IgD-negative memory B cell (primary cell): ENCODE measurements at regions not wholly inside any gene's neighbourhood (a gene's known extent, or its start where the extent isn't known, plus 50 kb on each side); places are given as distances from the start of the nearest gene placed in this dataset.

Experiments
- H3K27ac Mint-ChIP-seq, 3 donors: one replicate each; pipeline ENCODE4 v1.8.0; 2020 to 2022; ENCODE audit warnings: mild to moderate bottlenecking in 3 of 3, mixed read lengths in 3 of 3, moderate library complexity in 1 of 3
- H3K27me3 Mint-ChIP-seq: one replicate; pipeline ENCODE4 v1.8.0; 2021; ENCODE audit warnings: mixed read lengths
- H3K36me3 Mint-ChIP-seq: one replicate; pipeline ENCODE4 v1.8.0; 2020; ENCODE audit warnings: mild to moderate bottlenecking, mixed read lengths
- H3K4me1 Mint-ChIP-seq, 3 donors: one replicate each; pipeline ENCODE4 v1.8.0; 2020 to 2022; ENCODE audit warnings: mixed read lengths in 3 of 3, mild to moderate bottlenecking in 1 of 3
- H3K4me3 Mint-ChIP-seq, 4 donors: one replicate each; pipeline ENCODE4 v1.8.0; 2020 to 2022; ENCODE audit warnings: mild to moderate bottlenecking in 4 of 4, mixed read lengths in 4 of 4, moderate library complexity in 3 of 4
- H3K9me3 Mint-ChIP-seq, 3 donors: one replicate each; pipeline ENCODE4 v1.8.0; 2020 to 2021; ENCODE audit warnings: mixed read lengths in 3 of 3, mild to moderate bottlenecking in 1 of 3

DNA sequence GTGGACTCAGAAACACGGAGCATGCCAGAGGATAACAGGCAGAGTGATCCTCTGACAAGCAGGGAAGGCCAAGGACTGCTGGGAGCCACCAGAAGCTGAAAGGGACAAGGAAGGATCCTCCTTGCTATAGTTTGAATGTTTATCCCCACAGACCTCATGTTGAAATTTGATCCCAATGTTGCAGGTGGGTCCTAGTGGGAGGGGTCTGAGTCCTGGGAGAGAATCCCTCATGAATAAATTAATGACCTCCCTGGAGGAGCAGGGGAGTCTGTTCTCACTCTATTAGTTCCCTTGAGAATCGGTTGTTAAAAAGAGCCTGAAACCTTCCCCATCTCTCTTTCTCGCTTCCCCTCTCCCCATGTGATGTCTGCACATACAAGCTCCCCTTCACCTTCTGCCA lies 124.4 kb downstream of the FBXO15 start:
- H3K27ac Mint-ChIP-seq: no peak overlapping the region
- H3K36me3 Mint-ChIP-seq: no peaks in the 10 kb centered on the region
- no peaks in the 10 kb centered on the region for H3K9me3 Mint-ChIP-seq
- no peak overlapping the region for H3K4me3 Mint-ChIP-seq
- no peaks in the 10 kb centered on the region for H3K4me1 Mint-ChIP-seq
- no peaks in the 10 kb centered on the region for H3K27me3 Mint-ChIP-seq

GRCh38 chr18:74019864-74020263 lies 127.8 kb downstream of the FBXO15 start:
- Mint-ChIP-seq H3K4me3 (no peak overlapping the region), H3K27ac (no peak overlapping the region), H3K36me3 (no peaks in the 10 kb centered on the region), H3K4me1 (no peaks in the 10 kb centered on the region), H3K9me3 (peaks cover 0 to 2% (median 0%) of the 10 kb centered on the region in 3 donors), H3K27me3 (peaks cover 2% of the 10 kb centered on the region)

- Mint-ChIP-seq H3K4me1 (no peaks in the 10 kb centered on the region), H3K9me3 (peaks cover 0 to 2% (median 0%) of the 10 kb centered on the region in 3 donors), H3K27ac (no peak overlapping the region), H3K4me3 (no peak overlapping the region), H3K27me3 (peaks cover 2% of the 10 kb centered on the region), H3K36me3 (peaks cover 3% of the 10 kb centered on the region)
These were observed 133.7 kb downstream of the FBXO15 start for GRCh38 chr18:74013955-74014354.

GRCh38 chr18:74012954-74013630 lies 134.5 kb downstream of the FBXO15 start:
- peaks cover 0 to 2% (median 2%) of the 10 kb centered on the region in 3 donors for H3K9me3 Mint-ChIP-seq
- no peaks in the 10 kb centered on the region for H3K4me1 Mint-ChIP-seq
- H3K27ac Mint-ChIP-seq: no peak overlapping the region
- H3K4me3 Mint-ChIP-seq: no peak overlapping the region
- peaks cover 2% of the 10 kb centered on the region for H3K27me3 Mint-ChIP-seq
- peaks cover 3% of the 10 kb centered on the region for H3K36me3 Mint-ChIP-seq

DNA sequence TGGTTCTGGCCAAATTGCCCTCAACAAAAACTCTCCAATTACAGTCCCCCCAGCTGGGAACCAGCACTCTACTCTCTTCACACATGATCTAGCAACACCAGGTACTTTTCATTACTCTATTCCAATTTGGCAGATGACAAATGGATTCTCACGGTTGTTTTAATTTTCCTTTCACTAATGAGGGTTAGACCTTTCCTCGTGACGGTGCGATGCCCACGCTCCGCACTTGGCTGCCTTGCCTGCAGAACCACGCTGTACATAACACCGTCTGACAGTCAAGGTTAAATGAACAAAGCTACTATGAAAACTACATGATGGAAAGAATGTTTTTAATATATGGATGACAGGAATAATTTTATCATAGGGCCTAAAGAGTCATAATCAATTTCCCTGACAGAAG lies 141.5 kb downstream of the FBXO15 start:
- Mint-ChIP-seq H3K27ac (no peak overlapping the region), H3K4me3 (no peak overlapping the region), H3K36me3 (no peaks in the 10 kb centered on the region), H3K9me3 (peaks cover 0 to 5% (median 0%) of the 10 kb centered on the region in 3 donors), H3K4me1 (peaks cover 0 to 4% (median 2%) of the 10 kb centered on the region in 3 donors), H3K27me3 (no peaks in the 10 kb centered on the region)

- Mint-ChIP-seq H3K9me3 (peaks cover 0 to 9% (median 0%) of the 10 kb centered on the region in 3 donors), H3K27me3 (no peaks in the 10 kb centered on the region), H3K4me1 (peaks cover 0 to 4% (median 2%) of the 10 kb centered on the region in 3 donors), H3K36me3 (no peaks in the 10 kb centered on the region), H3K27ac (peak overlapping the region in 1 of 3 donors; percentile 47), H3K4me3 (no peak overlapping the region)
These were observed 142.1 kb downstream of the FBXO15 start for GRCh38 chr18:74005320-74006109.

- Mint-ChIP-seq H3K4me1 (no peaks in the 10 kb centered on the region), H3K4me3 (no peak overlapping the region), H3K27me3 (no peaks in the 10 kb centered on the region), H3K36me3 (no peaks in the 10 kb centered on the region), H3K9me3 (peaks cover 3 to 9% (median 7%) of the 10 kb centered on the region in 3 donors), H3K27ac (no peak overlapping the region)
These were observed 155.2 kb downstream of the FBXO15 start for GRCh38 chr18:73992242-73993022.

DNA sequence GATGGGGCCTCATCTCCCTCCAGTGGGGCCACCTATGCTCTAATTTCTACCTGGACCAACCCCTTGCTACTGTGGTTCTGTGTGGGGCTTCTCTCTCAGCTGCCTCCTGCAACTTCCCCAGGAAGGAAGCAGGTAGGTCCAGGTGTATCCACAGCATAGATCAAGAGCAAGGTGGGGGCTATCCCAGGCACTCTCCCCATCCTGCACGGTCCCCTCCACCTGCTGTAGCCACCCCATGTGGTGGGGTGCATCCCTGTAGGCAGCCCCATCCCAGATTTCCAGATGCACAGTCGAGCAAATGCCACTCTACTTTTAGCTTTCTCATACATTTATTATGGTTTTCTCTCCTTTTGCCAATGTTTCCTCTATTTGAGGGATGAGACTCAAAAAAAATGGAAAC lies 156.1 kb downstream of the FBXO15 start:
- no peaks in the 10 kb centered on the region for H3K4me1 Mint-ChIP-seq
- peaks cover 1 to 6% (median 5%) of the 10 kb centered on the region in 3 donors for H3K9me3 Mint-ChIP-seq
- H3K36me3 Mint-ChIP-seq: no peaks in the 10 kb centered on the region
- H3K4me3 Mint-ChIP-seq: no peak overlapping the region
- H3K27me3 Mint-ChIP-seq: no peaks in the 10 kb centered on the region
- no peak overlapping the region for H3K27ac Mint-ChIP-seq

- no peak overlapping the region for H3K4me3 Mint-ChIP-seq
- H3K27ac Mint-ChIP-seq: no peak overlapping the region
- peaks cover 0 to 6% (median 5%) of the 10 kb centered on the region in 3 donors for H3K9me3 Mint-ChIP-seq
These were observed 157.4 kb downstream of the FBXO15 start for GRCh38 chr18:73990258-73990657.

GRCh38 chr18:73987247-73987980 lies 160.2 kb downstream of the FBXO15 start:
- Mint-ChIP-seq H3K36me3 (peaks cover 1% of the 10 kb centered on the region), H3K4me1 (no peaks in the 10 kb centered on the region), H3K4me3 (no peak overlapping the region), H3K27me3 (no peaks in the 10 kb centered on the region), H3K9me3 (peaks cover 0 to 6% (median 5%) of the 10 kb centered on the region in 3 donors), H3K27ac (no peak overlapping the region)

More at GRCh38 chr18:73990258-73990657, 157.4 kb downstream of the FBXO15 start:
- Mint-ChIP-seq H3K36me3 (no peaks in the 10 kb centered on the region), H3K4me1 (no peaks in the 10 kb centered on the region), H3K27me3 (no peaks in the 10 kb centered on the region)

DNA sequence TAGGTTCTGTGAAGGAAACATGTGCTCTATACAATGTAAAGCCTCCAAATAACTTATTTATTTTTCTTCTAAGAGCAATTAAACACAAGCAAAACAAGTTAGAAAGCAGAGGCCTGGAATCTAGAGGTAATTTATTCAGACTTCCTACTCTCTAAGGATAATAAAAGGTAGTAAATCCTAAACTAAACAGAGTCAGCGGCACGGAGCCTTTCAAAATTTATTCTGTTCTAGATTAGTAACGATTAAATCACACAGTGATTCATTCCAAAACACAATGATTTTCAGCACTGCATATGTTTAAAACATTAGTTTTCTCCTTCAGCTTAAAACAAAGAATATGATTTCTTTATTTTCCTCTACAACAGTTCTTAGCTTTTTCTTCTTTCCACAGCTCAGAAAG lies 160.9 kb downstream of the FBXO15 start:
- H3K9me3 Mint-ChIP-seq: peaks cover 0 to 6% (median 5%) of the 10 kb centered on the region in 3 donors
- no peak overlapping the region for H3K27ac Mint-ChIP-seq
- H3K36me3 Mint-ChIP-seq: peaks cover 1% of the 10 kb centered on the region
- H3K27me3 Mint-ChIP-seq: no peaks in the 10 kb centered on the region
- no peaks in the 10 kb centered on the region for H3K4me1 Mint-ChIP-seq
- no peak overlapping the region for H3K4me3 Mint-ChIP-seq

- no peaks in the 10 kb centered on the region for H3K27me3 Mint-ChIP-seq
- no peak overlapping the region for H3K27ac Mint-ChIP-seq
- peaks cover 1% of the 10 kb centered on the region for H3K36me3 Mint-ChIP-seq
- peaks cover 0 to 6% (median 5%) of the 10 kb centered on the region in 3 donors for H3K9me3 Mint-ChIP-seq
- no peaks in the 10 kb centered on the region for H3K4me1 Mint-ChIP-seq
- no peak overlapping the region for H3K4me3 Mint-ChIP-seq
These were observed 161.6 kb downstream of the FBXO15 start for GRCh38 chr18:73985855-73986625.

- Mint-ChIP-seq H3K9me3 (peaks cover 0 to 6% (median 5%) of the 10 kb centered on the region in 3 donors), H3K27me3 (peaks cover 7% of the 10 kb centered on the region), H3K27ac (no peak overlapping the region), H3K36me3 (peaks cover 1% of the 10 kb centered on the region), H3K4me1 (no peaks in the 10 kb centered on the region), H3K4me3 (no peak overlapping the region)
These were observed 163.7 kb downstream of the FBXO15 start for GRCh38 chr18:73983970-73984369.

GRCh38 chr18:73983496-73983895 lies 164.1 kb downstream of the FBXO15 start:
- no peak overlapping the region for H3K27ac Mint-ChIP-seq
- H3K27me3 Mint-ChIP-seq: peaks cover 8% of the 10 kb centered on the region
- no peak overlapping the region for H3K4me3 Mint-ChIP-seq
- H3K9me3 Mint-ChIP-seq: peaks cover 0 to 6% (median 5%) of the 10 kb centered on the region in 3 donors
- no peaks in the 10 kb centered on the region for H3K4me1 Mint-ChIP-seq
- peaks cover 1% of the 10 kb centered on the region for H3K36me3 Mint-ChIP-seq
